HepG2 (cell line): ENCODE measurements at regions not wholly inside any gene's neighbourhood (a gene's known extent, or its start where the extent isn't known, plus 50 kb on each side); places are given as distances from the start of the nearest gene placed in this dataset.

Experiments used
- ATAC-seq: fragments of 200-7000 bp; cut with Tn5 transposase; 3 replicates; pipeline ENCODE4 v1.9.1; 2020; ENCODE audit warnings: mild to moderate bottlenecking, moderate library complexity
- BruUV-seq: library from RNA; stranded (reverse); fragments of 400-500 nt; replicated peaks from 2 replicates; lab custom pipeline; 2021; lab: Mats Ljungman, UMichigan
- CTCF ChIA-PET: fragments of 300-600 bp; formaldehyde crosslinking; extraction: SDS; loops from one replicate; lab custom pipeline; 2021; ENCODE audit warnings: low total read pairs, inconsistent platforms, low intra/inter-chr PET ratio; lab: Yijun Ruan, JAX
- POLR2A ChIA-PET: fragments of 350-600 bp; sonication (Branson Sonifier 250); formaldehyde crosslinking; loops from one replicate; lab custom pipeline; 2020; ENCODE audit warnings: antibody characterized with exemption, inconsistent platforms; lab: Yijun Ruan, JAX
- DNase-seq: peaks from one replicate; pipeline ENCODE4 v3.0.0-alpha.2; 2015; ENCODE audit warnings: low spot score
- FAIRE-seq: peaks from 3 replicates; lab custom pipeline; 2011; peaks lifted over from hg19 to GRCh38; lab: Jason Lieb, UNC
- H2AFZ ChIP-seq: one replicate; pipeline ENCODE4 v1.6.1; 2011; ENCODE audit warnings: low read length, inconsistent platforms
- H3K27ac ChIP-seq: fragments of 300-600 bp; 3 replicates; pipeline ENCODE4 v1.8.0; 2011; ENCODE audit warnings: mixed run types, mild to moderate bottlenecking, mixed read lengths, low read length, inconsistent platforms; ENCODE audit not compliant: insufficient read depth; ENCODE audit errors: extremely low read length
- H3K27me3 ChIP-seq, 2 experiments: fragments of 200-600 bp in 1 of 2; 2 replicates in 1 of 2; 3 replicates in 1 of 2; pipeline versions ENCODE4 v1.6.0 to v1.8.0; 2011; ENCODE audit warnings: low read length in 2 of 2, mild to moderate bottlenecking in 2 of 2, moderate library complexity in 2 of 2, inconsistent platforms in 1 of 2; ENCODE audit not compliant: insufficient read depth in 2 of 2, control insufficient read depth in 1 of 2
- H3K36me3 ChIP-seq, 2 experiments: fragments of 200-600 bp in 1 of 2; replicated peaks in 1 of 2; 2 replicates in 1 of 2; 3 replicates in 1 of 2; pipeline versions ENCODE4 v1.5.1 to v1.8.0; 2011; ENCODE audit warnings: low read length in 2 of 2, inconsistent platforms in 1 of 2; ENCODE audit not compliant: insufficient read depth in 2 of 2, control insufficient read depth in 1 of 2
- H3K4me1 ChIP-seq: 2 replicates; pipeline ENCODE4 v1.5.1; 2012; ENCODE audit warnings: low read length, inconsistent platforms; ENCODE audit not compliant: insufficient read depth
- H3K4me2 ChIP-seq: 2 replicates; pipeline ENCODE4 v1.6.0; 2011; ENCODE audit warnings: low read depth, low read length, inconsistent platforms
- H3K4me3 ChIP-seq, 3 experiments: fragments of 200-600 bp in 1 of 3; sonication (generic), shearing (Covaris generic) in 1 of 3; replicated peaks in 1 of 3; 2 replicates each; pipeline ENCODE4 v1.5.1; 2011 to 2016; ENCODE audit warnings: low read length in 3 of 3, inconsistent platforms in 2 of 3, low read depth in 2 of 3, mild to moderate bottlenecking in 2 of 3, control low read depth in 1 of 3, mixed read lengths in 1 of 3; ENCODE audit not compliant: insufficient read depth in 1 of 3
- H3K79me2 ChIP-seq: one replicate; pipeline ENCODE4 v1.6.1; 2011; ENCODE audit warnings: low read length, inconsistent platforms; ENCODE audit not compliant: insufficient read depth
- H3K9ac ChIP-seq: 2 replicates; pipeline ENCODE4 v1.6.0; 2011; ENCODE audit warnings: mild to moderate bottlenecking, low read depth, low read length, inconsistent platforms; ENCODE audit not compliant: insufficient read depth
- H3K9me3 ChIP-seq: 2 replicates; pipeline ENCODE4 v1.5.1; 2012; ENCODE audit warnings: mild to moderate bottlenecking, low read length
- H4K20me1 ChIP-seq: 2 replicates; pipeline ENCODE4 v1.6.0; 2011; ENCODE audit warnings: inconsistent platforms, mild to moderate bottlenecking, low read length, moderate library complexity; ENCODE audit not compliant: insufficient read depth
- CAMTA2 ChIP-seq: sonication (generic); formaldehyde crosslinking; IDR thresholded peaks from 2 replicates; pipeline ENCODE4 v1.4.0; 2020; ENCODE audit warnings: mild to moderate bottlenecking, missing genetic modification reagents, borderline replicate concordance
- CHD2 ChIP-seq: IDR thresholded peaks from 2 replicates; pipeline ENCODE4 v1.6.1; 2011; ENCODE audit warnings: low read depth, low read length, improper control_type of control experiment
- FIP1L1 ChIP-seq: fragments of 200-400 bp; formaldehyde crosslinking; IDR thresholded peaks from 2 replicates; pipeline ENCODE4 v1.6.1; 2018; ENCODE audit warnings: low read depth, mild to moderate bottlenecking, low read length, moderate library complexity, borderline replicate concordance; ENCODE audit not compliant: insufficient read depth
- HCFC1 ChIP-seq: fragments of 150-350 bp; IDR thresholded peaks from 2 replicates; pipeline ENCODE4 v1.6.1; 2014; ENCODE audit warnings: low read depth, low read length
- JDP2 ChIP-seq: sonication (generic); formaldehyde crosslinking; IDR thresholded peaks from 2 replicates; pipeline ENCODE4 v1.8.1; 2022; ENCODE audit warnings: missing genetic modification reagents, borderline replicate concordance
- SATB2 ChIP-seq: sonication (generic); formaldehyde crosslinking; IDR thresholded peaks from 2 replicates; pipeline ENCODE4 v1.5.0; 2020; ENCODE audit warnings: missing genetic modification reagents
- TCF12 ChIP-seq, 2 experiments: fragments of 450-650 bp in 1 of 2; sonication (generic) in 1 of 2; formaldehyde crosslinking in 1 of 2; IDR thresholded peaks; 2 replicates each; pipeline versions ENCODE4 v1.6.1 to v1.8.0; 2017 to 2022; ENCODE audit warnings: antibody characterized with exemption in 1 of 2, mild to moderate bottlenecking in 1 of 2, missing genetic modification reagents in 1 of 2, moderate library complexity in 1 of 2
- ZNF10 ChIP-seq: sonication (generic); formaldehyde crosslinking; IDR thresholded peaks from 2 replicates; pipeline ENCODE4 v1.4.0; 2020; ENCODE audit warnings: mild to moderate bottlenecking, low read depth, missing genetic modification reagents, borderline replicate concordance
- ZNF382 ChIP-seq: sonication (generic); formaldehyde crosslinking; IDR thresholded peaks from 2 replicates; pipeline ENCODE4 v1.5.0; 2020; ENCODE audit warnings: missing genetic modification reagents, mild to moderate bottlenecking, borderline replicate concordance
- ZNF570 ChIP-seq: sonication (generic); formaldehyde crosslinking; IDR thresholded peaks from 2 replicates; pipeline ENCODE4 v1.4.0; 2020; ENCODE audit warnings: mild to moderate bottlenecking, missing genetic modification reagents, borderline replicate concordance
- WGBS: methylation state at CpG from one replicate; pipeline ENCODE4 v1.1.6; 2017; ENCODE audit warnings: low lambda C conversion rate; 5-methylcytosine and 5-hydroxymethylcytosine counted together
- in situ Hi-C: cut with HindIII; loops from 2 replicates; pipeline ENCODE4 v1.10.0; 2017; ENCODE audit warnings: low pct_unique_long_range_greater_than_20kb; ENCODE audit not compliant: extremely low pct_ligation_motif_present
- intact Hi-C: fragments of 100-400 bp; cut with micrococcal nuclease; formaldehyde crosslinking; loops from one replicate; pipeline ENCODE4 v1.10.0; 2022; ENCODE audit not compliant: unreplicated experiment
- TF ChIP-seq, protein P1 (sequence below): sonication (generic); formaldehyde crosslinking; IDR thresholded peaks from 2 replicates; pipeline ENCODE4 v1.5.0; 2020; ENCODE audit warnings: missing genetic modification reagents

DNA sequence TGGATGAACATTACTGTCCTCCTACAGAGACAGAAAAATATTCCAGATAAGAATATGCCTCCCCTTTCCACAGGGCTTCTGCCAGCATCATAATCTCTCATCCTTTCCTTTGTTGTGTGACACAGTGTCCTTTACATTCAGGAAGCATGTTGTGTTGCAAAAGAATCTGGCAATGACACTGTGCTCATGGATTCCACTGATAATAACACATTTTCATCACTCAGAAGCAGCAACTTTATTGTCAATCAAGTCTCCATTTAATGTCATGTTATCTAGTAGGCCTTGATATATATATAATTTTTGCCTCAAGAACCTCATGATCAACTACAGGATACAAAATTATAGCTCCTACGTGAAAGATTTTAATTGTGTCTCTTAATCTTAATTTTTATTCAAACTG, 833.9 kb downstream of the FSTL5 start:
- H3K27ac ChIP-seq = no peak overlapping the region
- no peaks in the 10 kb centered on the region for H3K27me3 ChIP-seq
- H3K4me2 ChIP-seq = no peak overlapping the region
- ChIA-PET CTCF (no interaction called here), POLR2A (no interaction called here)
- no peaks in the 10 kb centered on the region for H3K9me3 ChIP-seq
- no peak for DNase-seq
- in situ Hi-C loops = no loop called here
- FAIRE-seq = no peak
- ATAC-seq = no peak
- no peak overlapping the region for H3K4me3 ChIP-seq
- no peaks in the 10 kb centered on the region for H3K4me1 ChIP-seq
- BruUV-seq = no TSS peak
- TF ChIP-seq CAMTA2 (CRISPR knock-in tag) (no peak), CHD2 (no peak), HCFC1 (no peak), SATB2 (CRISPR knock-in tag) (no peak), ZNF570 (CRISPR knock-in tag) (no peak), FIP1L1 (no peak), JDP2 (CRISPR knock-in tag) (no peak), ZNF10 (CRISPR knock-in tag) (no peak), ZNF382 (CRISPR knock-in tag) (no peak), TCF12 (IDR thresholded peaks at IDR 0.05) (no peak), TCF12 (CRISPR knock-in tag; IDR thresholded peaks at IDR 0.05) (no peak)
- TF ChIP-seq, protein P1, sequence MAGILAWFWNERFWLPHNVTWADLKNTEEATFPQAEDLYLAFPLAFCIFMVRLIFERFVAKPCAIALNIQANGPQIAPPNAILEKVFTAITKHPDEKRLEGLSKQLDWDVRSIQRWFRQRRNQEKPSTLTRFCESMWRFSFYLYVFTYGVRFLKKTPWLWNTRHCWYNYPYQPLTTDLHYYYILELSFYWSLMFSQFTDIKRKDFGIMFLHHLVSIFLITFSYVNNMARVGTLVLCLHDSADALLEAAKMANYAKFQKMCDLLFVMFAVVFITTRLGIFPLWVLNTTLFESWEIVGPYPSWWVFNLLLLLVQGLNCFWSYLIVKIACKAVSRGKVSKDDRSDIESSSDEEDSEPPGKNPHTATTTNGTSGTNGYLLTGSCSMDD (CRISPR knock-in tag) = no peak
- TF ChIP-seq, all 625 proteins: peak for 0
- no peaks in the 10 kb centered on the region for H3K79me2 ChIP-seq
- H3K36me3 ChIP-seq = no peaks in the 10 kb centered on the region
- intact Hi-C loops = loop anchor here (10.0 kb wide), 1 partner anchor 1135 kb away; no protein-coding TSS in a partner anchor
- no peak overlapping the region for H3K9ac ChIP-seq
- no peak overlapping the region for H2AFZ ChIP-seq
- 3% methylated on average over 1 of the region's 1 CpG for WGBS
- H4K20me1 ChIP-seq = no peaks in the 10 kb centered on the region
